GM21381 (cell line): ENCODE measurements at regions not wholly inside any gene's neighbourhood (a gene's known extent, or its start where the extent isn't known, plus 50 kb on each side); places are given as distances from the start of the nearest gene placed in this dataset.
"Not testable (repeated sequence)": the region's sequence is repeated elsewhere in the genome, so short reads cannot be mapped to it uniquely, and the experiment has no call there.

Experiments used
- ATAC-seq: cut with Tn5 transposase; IDR thresholded peaks from one replicate; pipeline ENCODE4 v1.9.1; 2021; ENCODE audit warnings: mild to moderate bottlenecking, moderate library complexity; ENCODE audit not compliant: unreplicated experiment

- ATAC-seq: no peak
Observed at GRCh38 chr13:54248306-54248705, 1219.7 kb downstream of the OLFM4 start.

- no peak for ATAC-seq
Observed at GRCh38 chr13:54261856-54262255, 1233.2 kb downstream of the OLFM4 start.

GRCh38 chr13:54263868-54264267 is 1235.3 kb downstream of the OLFM4 start:
- ATAC-seq: no peak

GRCh38 chr13:54267253-54267668 is 1238.6 kb downstream of the OLFM4 start:
- ATAC-seq: not testable (repeated sequence)

GRCh38 chr13:54268013-54268695 is 1239.5 kb downstream of the OLFM4 start:
- ATAC-seq: not testable (repeated sequence)

GRCh38 chr13:54287062-54287764 is 1258.6 kb downstream of the OLFM4 start:
- ATAC-seq: no peak

- ATAC-seq: no peak
Observed at GRCh38 chr13:54301085-54301484, 1272.5 kb downstream of the OLFM4 start.

- no peak for ATAC-seq
Observed at GRCh38 chr13:54305377-54305776, 1276.8 kb downstream of the OLFM4 start.

- ATAC-seq: no peak
Observed at GRCh38 chr13:54312885-54313284, 1284.3 kb downstream of the OLFM4 start.

- no peak for ATAC-seq
Observed at GRCh38 chr13:54317722-54318121, 1289.1 kb downstream of the OLFM4 start.

- ATAC-seq: no peak
Observed at GRCh38 chr13:54337540-54337939, 1308.9 kb downstream of the OLFM4 start.

GRCh38 chr13:54347531-54347930 is 1318.9 kb downstream of the OLFM4 start:
- ATAC-seq: no peak

- ATAC-seq: no peak
Observed at GRCh38 chr13:54356209-54356608, 1327.6 kb downstream of the OLFM4 start.

GRCh38 chr13:54356849-54357248 is 1328.2 kb downstream of the OLFM4 start:
- ATAC-seq: no peak

GRCh38 chr13:54357284-54357933 is 1328.8 kb downstream of the OLFM4 start:
- no peak for ATAC-seq

GRCh38 chr13:54361460-54361859 is 1332.8 kb downstream of the OLFM4 start:
- ATAC-seq: no peak

GRCh38 chr13:54366728-54367127 is 1338.1 kb downstream of the OLFM4 start:
- no peak for ATAC-seq

GRCh38 chr13:54367639-54368271 is 1339.1 kb downstream of the OLFM4 start:
- ATAC-seq: no peak

- no peak for ATAC-seq
Observed at GRCh38 chr13:54368387-54368786, 1339.8 kb downstream of the OLFM4 start.

GRCh38 chr13:54373211-54373610 is 1344.6 kb downstream of the OLFM4 start:
- no peak for ATAC-seq

GRCh38 chr13:54379461-54379860 is 1350.8 kb downstream of the OLFM4 start:
- ATAC-seq: no peak
